CD14-positive monocyte (primary cell): ENCODE measurements at regions not wholly inside any gene's neighbourhood (a gene's known extent, or its start where the extent isn't known, plus 50 kb on each side); places are given as distances from the start of the nearest gene placed in this dataset.
A peak's percentile ranks its signal among the peaks of the same experiment; 100 is the strongest.

Experiments used
- DNase-seq, 3 donors: peaks; one replicate each; pipeline ENCODE4 v3.0.0-alpha.2; 2011 to 2022
- H2AFZ ChIP-seq: 2 replicates; pipeline ENCODE4 v1.6.0; 2012; ENCODE audit warnings: mild to moderate bottlenecking, low read depth, low read length, inconsistent platforms; ENCODE audit not compliant: insufficient read depth, poor library complexity, severe bottlenecking
- H3K27ac ChIP-seq, 2 donors: 1 replicate in 1 of 2; 2 replicates in 1 of 2; pipeline ENCODE4 v1.5.1; 2012 to 2013; ENCODE audit warnings: low read length in 2 of 2, control low read depth in 1 of 2, inconsistent platforms in 1 of 2, low read depth in 1 of 2, mild to moderate bottlenecking in 1 of 2
- H3K27me3 ChIP-seq, 2 donors: one replicate each; pipeline versions ENCODE4 v1.6.0 to v1.6.1; 2011 to 2013; ENCODE audit warnings: low read length in 2 of 2; ENCODE audit not compliant: control insufficient read depth in 2 of 2, insufficient read depth in 2 of 2
- H3K36me3 ChIP-seq, 2 donors: replicated peaks in 1 of 2; 1 replicate in 1 of 2; 2 replicates in 1 of 2; pipeline versions ENCODE4 v1.5.1 to v1.6.1; 2012 to 2013; ENCODE audit warnings: low read length in 2 of 2, control low read depth in 1 of 2, inconsistent platforms in 1 of 2, mild to moderate bottlenecking in 1 of 2; ENCODE audit not compliant: insufficient read depth in 2 of 2, control insufficient read depth in 1 of 2
- H3K4me1 ChIP-seq, 2 donors: 1 replicate in 1 of 2; 2 replicates in 1 of 2; pipeline versions ENCODE4 v1.5.1 to v1.6.1; 2012 to 2013; ENCODE audit warnings: low read length in 2 of 2, control low read depth in 1 of 2, inconsistent platforms in 1 of 2, mild to moderate bottlenecking in 1 of 2, moderate library complexity in 1 of 2; ENCODE audit not compliant: insufficient read depth in 2 of 2, control insufficient read depth in 1 of 2
- H3K4me2 ChIP-seq: replicated peaks from 2 replicates; pipeline ENCODE3; 2012; ENCODE audit warnings: low read length, moderate library complexity, mild to moderate bottlenecking; ENCODE audit not compliant: poor library complexity, severe bottlenecking; ENCODE audit errors: extremely low read depth
- H3K4me3 ChIP-seq, 3 experiments: fragments of 200-600 bp in 1 of 3; sonication (generic) in 1 of 3; replicated peaks in 1 of 3; 1 replicate in 2 of 3; 2 replicates in 1 of 3; pipeline ENCODE4 v1.5.1; 2011 to 2013; ENCODE audit warnings: low read length in 3 of 3, mild to moderate bottlenecking in 3 of 3, control low read depth in 2 of 3, low read depth in 2 of 3, inconsistent platforms in 1 of 3, moderate library complexity in 1 of 3
- H3K79me2 ChIP-seq: 2 replicates; pipeline ENCODE4 v1.6.0; 2012; ENCODE audit warnings: mild to moderate bottlenecking, control low read depth, inconsistent platforms, low read length, moderate library complexity; ENCODE audit not compliant: insufficient read depth
- H3K9ac ChIP-seq: 2 replicates; pipeline ENCODE4 v1.6.0; 2017; ENCODE audit warnings: low read length, mild to moderate bottlenecking; ENCODE audit not compliant: insufficient read depth, poor library complexity, severe bottlenecking
- H3K9me3 ChIP-seq, 2 donors: replicated peaks in 1 of 2; 1 replicate in 1 of 2; 2 replicates in 1 of 2; pipeline versions ENCODE4 v1.5.1 to v1.6.1; 2012 to 2013; ENCODE audit warnings: low read length in 2 of 2, control low read depth in 1 of 2; ENCODE audit not compliant: control insufficient read depth in 1 of 2, insufficient read depth in 1 of 2
- H4K20me1 ChIP-seq: 2 replicates; pipeline ENCODE4 v1.6.0; 2012; ENCODE audit warnings: mild to moderate bottlenecking, low read length, control low read depth, moderate library complexity; ENCODE audit not compliant: insufficient read depth
- H3K27ac Mint-ChIP-seq, 7 donors: one replicate each; pipeline ENCODE4 v1.8.0; 2020; ENCODE audit warnings: mild to moderate bottlenecking in 7 of 7, mixed read lengths in 7 of 7, moderate library complexity in 6 of 7, inconsistent platforms in 2 of 7
- H3K27me3 Mint-ChIP-seq, 3 donors: one replicate each; pipeline ENCODE4 v1.8.0; 2021 to 2022; ENCODE audit warnings: low read depth in 3 of 3, mild to moderate bottlenecking in 3 of 3, mixed read lengths in 3 of 3, moderate library complexity in 3 of 3, inconsistent platforms in 1 of 3
- H3K36me3 Mint-ChIP-seq, 2 donors: one replicate each; pipeline ENCODE4 v1.8.0; 2020; ENCODE audit warnings: mixed read lengths in 2 of 2, inconsistent platforms in 1 of 2, mild to moderate bottlenecking in 1 of 2
- H3K4me1 Mint-ChIP-seq: one replicate; pipeline ENCODE4 v1.8.0; 2020; ENCODE audit warnings: mild to moderate bottlenecking, mixed read lengths
- H3K4me3 Mint-ChIP-seq, 2 donors: one replicate each; pipeline ENCODE4 v1.8.0; 2020; ENCODE audit warnings: mild to moderate bottlenecking in 2 of 2, mixed read lengths in 2 of 2, moderate library complexity in 1 of 2
- H3K9me3 Mint-ChIP-seq, 7 donors: one replicate each; pipeline ENCODE4 v1.8.0; 2020 to 2022; ENCODE audit warnings: mixed read lengths in 7 of 7, mild to moderate bottlenecking in 6 of 7, moderate library complexity in 6 of 7, inconsistent platforms in 2 of 7
- CTCF ChIP-seq: fragments of 200-600 bp; IDR thresholded peaks from one replicate; pipeline ENCODE4 v1.8.0; 2022; ENCODE audit warnings: antibody characterized with exemption, mild to moderate bottlenecking
- WGBS: methylation state at CpG from one replicate; pipeline ENCODE4 v1.1.5; 2013; ENCODE audit warnings: missing lambda C conversion rate; ENCODE audit not compliant: insufficient coverage; 5-methylcytosine and 5-hydroxymethylcytosine counted together
- intact Hi-C, 2 donors: fragments of 100-400 bp; cut with micrococcal nuclease; formaldehyde crosslinking; loops; one replicate each; pipeline versions ENCODE4 v1.15.0 to v1.15.1; 2023

GRCh38 chr1:8135250-8135649 is 109.1 kb upstream of the ERRFI1 start:
- H3K4me1 Mint-ChIP-seq = peaks cover 8% of the 10 kb centered on the region
- H4K20me1 ChIP-seq = no peaks in the 10 kb centered on the region
- peaks cover 0 to 2% (median 0%) of the 10 kb centered on the region in 7 donors for H3K9me3 Mint-ChIP-seq
- no peaks in the 10 kb centered on the region for H3K79me2 ChIP-seq
- H3K4me3 ChIP-seq = no peak overlapping the region
- no peaks in the 10 kb centered on the region for H3K36me3 Mint-ChIP-seq
- no peak overlapping the region for H2AFZ ChIP-seq
- no peak overlapping the region for H3K4me2 ChIP-seq
- TF ChIP-seq CTCF = no peak
- no peak overlapping the region for H3K9ac ChIP-seq
- no peak overlapping the region for H3K27ac Mint-ChIP-seq
- WGBS = 100% methylated on average over 5 of the region's 7 CpGs
- no peaks in the 10 kb centered on the region for H3K4me1 ChIP-seq
- intact Hi-C loops = no loop called here
- no peak for DNase-seq
- H3K27me3 ChIP-seq = peaks cover 15 to 41% of the 10 kb centered on the region in 2 donors
- no peaks in the 10 kb centered on the region for H3K9me3 ChIP-seq
- peak overlapping the region in 1 of 2 donors; percentile 43 for H3K4me3 Mint-ChIP-seq
- no peak overlapping the region for H3K27ac ChIP-seq
- peaks cover 46 to 52% (median 50%) of the 10 kb centered on the region in 3 donors for H3K27me3 Mint-ChIP-seq
- no peaks in the 10 kb centered on the region for H3K36me3 ChIP-seq

DNA sequence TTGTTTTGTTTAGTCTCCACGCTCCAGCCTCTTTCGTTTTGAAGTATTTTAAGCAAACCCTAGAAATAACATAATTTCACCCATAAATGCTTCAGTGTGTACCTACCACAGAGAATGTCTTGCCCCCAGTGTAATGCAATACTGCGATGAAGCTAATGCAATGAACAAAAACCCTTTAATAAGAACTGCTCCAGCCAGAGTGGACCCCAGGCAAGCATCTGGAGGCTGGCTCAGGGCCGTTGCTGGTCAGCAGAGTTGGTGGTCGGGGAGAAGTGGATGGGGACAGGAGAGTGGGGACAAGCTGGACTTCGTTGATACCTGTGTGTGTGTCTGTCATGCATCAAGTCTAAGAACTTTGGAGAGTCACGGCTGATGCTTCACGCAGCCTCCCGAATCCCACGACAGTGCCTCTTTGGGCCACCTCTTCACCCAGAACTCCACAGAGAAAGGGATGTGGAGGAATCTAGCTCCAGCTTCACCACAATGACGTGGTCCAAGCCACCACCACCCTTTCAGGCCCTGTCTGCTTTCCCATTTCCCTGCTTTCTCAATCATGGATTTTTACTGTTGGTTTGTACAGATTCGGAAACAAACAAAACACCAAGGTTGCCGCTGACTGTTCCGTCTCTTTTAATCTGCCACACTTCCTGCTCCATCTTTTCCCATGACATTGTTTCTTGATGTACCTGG is 108.6 kb upstream of the ERRFI1 start:
- Histone ChIP-seq H3K4me2 (no peak overlapping the region), H3K27ac (no peak overlapping the region), H2AFZ (no peak overlapping the region), H3K9me3 (no peaks in the 10 kb centered on the region), H3K4me1 (no peaks in the 10 kb centered on the region), H3K4me3 (no peak overlapping the region), H3K36me3 (no peaks in the 10 kb centered on the region), H3K9ac (no peak overlapping the region), H3K79me2 (no peaks in the 10 kb centered on the region), H4K20me1 (no peaks in the 10 kb centered on the region), H3K27me3 (peaks cover 15 to 41% of the 10 kb centered on the region in 2 donors)
- 90% methylated on average over 3 of the region's 14 CpGs for WGBS
- no peak for DNase-seq
- TF ChIP-seq CTCF = no peak
- H3K9me3 Mint-ChIP-seq = peaks cover 0 to 2% (median 0%) of the 10 kb centered on the region in 7 donors
- no peak overlapping the region for H3K27ac Mint-ChIP-seq
- H3K36me3 Mint-ChIP-seq = no peaks in the 10 kb centered on the region
- H3K27me3 Mint-ChIP-seq = peaks cover 42 to 50% (median 49%) of the 10 kb centered on the region in 3 donors
- intact Hi-C loops = no loop called here
- H3K4me1 Mint-ChIP-seq = peaks cover 8% of the 10 kb centered on the region
- H3K4me3 Mint-ChIP-seq = peak overlapping the region in 1 of 2 donors; percentile 43
